ENCODE measurements at regions not wholly inside any gene's neighbourhood (a gene's known extent, or its start where the extent isn't known, plus 50 kb on each side); places are given as distances from the start of the nearest gene placed in this dataset.

DNA sequence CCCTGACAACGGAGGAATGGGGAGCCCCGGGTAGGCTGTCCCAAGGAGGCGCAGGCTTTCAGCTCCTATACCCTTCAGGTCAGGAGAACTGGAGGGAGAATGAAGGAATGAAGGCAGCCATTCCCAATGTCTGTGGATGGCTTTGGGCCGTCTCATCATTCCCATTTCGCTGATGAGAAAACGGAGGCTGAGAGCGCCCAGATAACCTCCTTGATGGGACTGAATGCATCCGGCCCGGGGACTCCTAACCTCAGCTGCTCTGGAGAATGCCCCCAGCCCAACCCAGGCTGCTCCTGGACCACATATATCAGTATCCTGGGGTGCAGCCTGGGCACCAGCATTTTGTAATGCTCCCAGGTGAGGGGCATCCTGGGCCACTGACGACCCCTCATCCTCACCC lies 52.6 kb upstream of the RNU6ATAC start:
- ChIA-PET POLR2A (no interaction called here), CTCF (no interaction called here)
- dilution Hi-C loops (cut with MboI; ENCODE audit: extremely low pct_ligation_motif_present, low sequenced_read_pairs) = no loop called here
- no peaks in the 10 kb centered on the region for H4K20me1 ChIP-seq (replicated peaks; ENCODE audit: control insufficient read depth, extremely low read depth, insufficient read depth, low read length)
- no peaks in the 10 kb centered on the region for H3K4me1 ChIP-seq (ENCODE audit: control insufficient read depth, extremely low read depth, insufficient read depth, low read length)
- no TSS peak for BruUV-seq (replicated peaks)
- TF ChIP-seq MYC (IDR thresholded peaks at IDR 0.05; ENCODE audit: low read depth, low read length) = no peak
- no peak for TF ChIP-seq POLR2A (IDR thresholded peaks at IDR 0.05; ENCODE audit: low read depth, low read length)
- no peak for TF ChIP-seq EZH2 (IDR thresholded peaks at IDR 0.05; ENCODE audit: borderline replicate concordance, low read depth, low read length, severe bottlenecking)
- TF ChIP-seq, protein P1, sequence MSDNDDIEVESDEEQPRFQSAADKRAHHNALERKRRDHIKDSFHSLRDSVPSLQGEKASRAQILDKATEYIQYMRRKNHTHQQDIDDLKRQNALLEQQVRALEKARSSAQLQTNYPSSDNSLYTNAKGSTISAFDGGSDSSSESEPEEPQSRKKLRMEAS (IDR thresholded peaks at IDR 0.05; ENCODE audit: insufficient read depth, insufficient read length) = no peak
- no peak for TF ChIP-seq GATA2 (IDR thresholded peaks at IDR 0.05; ENCODE audit: insufficient read depth, insufficient read length, low read depth, low read length)
- TF ChIP-seq FOS (IDR thresholded peaks at IDR 0.05; ENCODE audit: borderline replicate concordance, insufficient read depth, low read length) = no peak
- TF ChIP-seq, protein P2, sequence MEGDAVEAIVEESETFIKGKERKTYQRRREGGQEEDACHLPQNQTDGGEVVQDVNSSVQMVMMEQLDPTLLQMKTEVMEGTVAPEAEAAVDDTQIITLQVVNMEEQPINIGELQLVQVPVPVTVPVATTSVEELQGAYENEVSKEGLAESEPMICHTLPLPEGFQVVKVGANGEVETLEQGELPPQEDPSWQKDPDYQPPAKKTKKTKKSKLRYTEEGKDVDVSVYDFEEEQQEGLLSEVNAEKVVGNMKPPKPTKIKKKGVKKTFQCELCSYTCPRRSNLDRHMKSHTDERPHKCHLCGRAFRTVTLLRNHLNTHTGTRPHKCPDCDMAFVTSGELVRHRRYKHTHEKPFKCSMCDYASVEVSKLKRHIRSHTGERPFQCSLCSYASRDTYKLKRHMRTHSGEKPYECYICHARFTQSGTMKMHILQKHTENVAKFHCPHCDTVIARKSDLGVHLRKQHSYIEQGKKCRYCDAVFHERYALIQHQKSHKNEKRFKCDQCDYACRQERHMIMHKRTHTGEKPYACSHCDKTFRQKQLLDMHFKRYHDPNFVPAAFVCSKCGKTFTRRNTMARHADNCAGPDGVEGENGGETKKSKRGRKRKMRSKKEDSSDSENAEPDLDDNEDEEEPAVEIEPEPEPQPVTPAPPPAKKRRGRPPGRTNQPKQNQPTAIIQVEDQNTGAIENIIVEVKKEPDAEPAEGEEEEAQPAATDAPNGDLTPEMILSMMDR (IDR thresholded peaks at IDR 0.05; ENCODE audit: extremely low read depth in 1 of 2, insufficient read depth in 1 of 2, low read depth in 1 of 2, low read length in 2 of 2) = no peak
- TF ChIP-seq POLR2AphosphoS5 (IDR thresholded peaks at IDR 0.05; ENCODE audit: insufficient read depth, low read depth, low read length) = no peak
- no peak for TF ChIP-seq JUN (IDR thresholded peaks at IDR 0.05; ENCODE audit: borderline replicate concordance, insufficient read depth, insufficient read length, low read depth)
- intact Hi-C loops (cut with micrococcal nuclease) = no loop called here
- no peaks in the 10 kb centered on the region for H3K79me2 ChIP-seq (ENCODE audit: control insufficient read depth, insufficient read depth, low read length)
- H3K9me3 ChIP-seq (replicated peaks; ENCODE audit: control insufficient read depth, insufficient read depth, low read length) = no peaks in the 10 kb centered on the region
- no peak overlapping the region for H3K4me2 ChIP-seq (ENCODE audit: insufficient read depth, low read length)
- no peak overlapping the region for H3K9ac ChIP-seq (replicated peaks; ENCODE audit: extremely low read depth, insufficient read depth, low read length)
- no peaks in the 10 kb centered on the region for H3K36me3 ChIP-seq (ENCODE audit: control insufficient read depth in 2 of 2, extremely low read depth in 1 of 2, insufficient read depth in 2 of 2, low read length in 2 of 2)
- no peaks in the 10 kb centered on the region for H3K27me3 ChIP-seq (ENCODE audit: control insufficient read depth in 2 of 2, insufficient read depth in 2 of 2, low read length in 2 of 2)
- H3K27ac ChIP-seq (ENCODE audit: insufficient read depth, low read depth, low read length) = no peak overlapping the region
- no peaks in the 10 kb centered on the region for H3K9me1 ChIP-seq (replicated peaks; ENCODE audit: control insufficient read depth, extremely low read depth, insufficient read depth, low read length)
- DNase-seq (ENCODE audit: low read depth, low spot score) = no peak
- no peak overlapping the region for H3K4me3 ChIP-seq (replicated peaks in 1 of 3; ENCODE audit: insufficient read depth in 1 of 3, low read depth in 1 of 3, low read length in 3 of 3)
- FAIRE-seq = no peak
- H2AFZ ChIP-seq (ENCODE audit: low read depth, low read length) = no peak overlapping the region

Measured in endothelial cell of umbilical vein (primary cell).